ENCODE measurements at regions not wholly inside any gene's neighbourhood (a gene's known extent, or its start where the extent isn't known, plus 50 kb on each side); places are given as distances from the start of the nearest gene placed in this dataset.
"Not testable (repeated sequence)": the region's sequence is repeated elsewhere in the genome, so short reads cannot be mapped to it uniquely, and the experiment has no call there.

- ChIA-PET CTCF (no interaction called here), POLR2A (no interaction called here)
- Mint-ChIP-seq H3K27ac (no peak overlapping the region), H3K4me3 (no peak overlapping the region), H3K9me3 (no peaks in the 10 kb centered on the region), H3K4me1 (peaks cover 9% of the 10 kb centered on the region), H3K36me3 (no peaks in the 10 kb centered on the region), H3K27me3 (ENCODE audit: low read depth) (no peaks in the 10 kb centered on the region)
- no peak for TF ChIP-seq ZNF423 (CRISPR knock-in tag; IDR thresholded peaks at IDR 0.05)
- DNase-seq (ENCODE audit: low spot score) (no peak), ATAC-seq (no peak)
Observed at GRCh38 chr6:152824666-152825065, 74.1 kb downstream of the VIP start.

- POLR2A ChIA-PET = no interaction called here
- H3K36me3 Mint-ChIP-seq = no peaks in the 10 kb centered on the region
- CTCF ChIA-PET = no interaction called here
Observed at GRCh38 chr6:152828431-152828830, 77.8 kb downstream of the VIP start.

GRCh38 chr6:152834366-152834765 lies 83.8 kb downstream of the VIP start:
- H3K36me3 Mint-ChIP-seq; DNase-seq (ENCODE audit: low spot score); H3K4me1 Mint-ChIP-seq; POLR2A ChIA-PET; H3K27ac Mint-ChIP-seq; ATAC-seq; CTCF ChIA-PET; H3K27me3 Mint-ChIP-seq (ENCODE audit: low read depth); H3K4me3 Mint-ChIP-seq: not testable (repeated sequence)
- peaks cover 16% of the 10 kb centered on the region for H3K9me3 Mint-ChIP-seq

More at GRCh38 chr6:152828431-152828830, 77.8 kb downstream of the VIP start:
- DNase-seq (ENCODE audit: low spot score) (no peak), ATAC-seq (no peak)
- H3K27ac Mint-ChIP-seq = no peak overlapping the region
- no peak overlapping the region for H3K4me3 Mint-ChIP-seq
- H3K4me1 Mint-ChIP-seq = peaks cover 4% of the 10 kb centered on the region; the same call in 1 of the 2 replicates
- TF ChIP-seq GRHL2 (CRISPR knock-in tag; IDR thresholded peaks at IDR 0.05; ENCODE audit: insufficient replicate concordance, severe bottlenecking) (no peak), ZBTB21 (CRISPR knock-in tag; IDR thresholded peaks at IDR 0.05; ENCODE audit: borderline replicate concordance) (no peak)
- no peaks in the 10 kb centered on the region for H3K9me3 Mint-ChIP-seq
- H3K27me3 Mint-ChIP-seq (ENCODE audit: low read depth) = no peaks in the 10 kb centered on the region

GRCh38 chr6:152836523-152836922 lies 85.9 kb downstream of the VIP start:
- peak; percentile 86 for ATAC-seq
- DNase-seq (ENCODE audit: low spot score) = no peak
- Mint-ChIP-seq H3K4me3 (no peak overlapping the region), H3K27ac (no peak overlapping the region), H3K36me3 (no peaks in the 10 kb centered on the region), H3K27me3 (ENCODE audit: low read depth) (no peaks in the 10 kb centered on the region), H3K4me1 (peaks cover 8% of the 10 kb centered on the region), H3K9me3 (peaks cover 18% of the 10 kb centered on the region)
- ChIA-PET CTCF (no interaction called here), POLR2A (no interaction called here)
- TF ChIP-seq USF1 (CRISPR knock-in tag; IDR thresholded peaks at IDR 0.05) (no peak), STAT6 (CRISPR knock-in tag; conservative IDR thresholded peaks at IDR 0.05; ENCODE audit: low read depth) (no peak), ERG (CRISPR knock-in tag; IDR thresholded peaks at IDR 0.05) (no peak), ZNF281 (CRISPR knock-in tag; IDR thresholded peaks at IDR 0.05) (no peak), ATF1 (CRISPR knock-in tag; IDR thresholded peaks at IDR 0.05) (no peak), SOX15 (CRISPR knock-in tag; IDR thresholded peaks at IDR 0.05) (no peak), HMGA2 (CRISPR knock-in tag; IDR thresholded peaks at IDR 0.05) (no peak), ZNF232 (CRISPR knock-in tag; IDR thresholded peaks at IDR 0.05) (no peak), E2F4 (CRISPR knock-in tag; IDR thresholded peaks at IDR 0.05; ENCODE audit: borderline replicate concordance, low read depth) (no peak), ETV6 (CRISPR knock-in tag; IDR thresholded peaks at IDR 0.05) (no peak), ARID4B (CRISPR knock-in tag; IDR thresholded peaks at IDR 0.05; ENCODE audit: borderline replicate concordance) (no peak), SMAD3 (CRISPR knock-in tag; IDR thresholded peaks at IDR 0.05; ENCODE audit: borderline replicate concordance) (no peak)
